Thoracic aorta (tissue), 2 donors: ENCODE measurements at regions not wholly inside any gene's neighbourhood (a gene's known extent, or its start where the extent isn't known, plus 50 kb on each side); places are given as distances from the start of the nearest gene placed in this dataset.
A peak's percentile ranks its signal among the peaks of the same experiment; 100 is the strongest.

Experiments used
- ATAC-seq: fragments of 150-250 bp; one replicate; pipeline ENCODE4 v1.8.0; 2017; ENCODE audit warnings: low read depth; ENCODE audit not compliant: insufficient number of reproducible peaks, low FRiP score
- DNase-seq: peaks from one replicate; pipeline ENCODE4 v3.0.0-alpha.2; 2020; ENCODE audit warnings: low spot score
- H3K27ac ChIP-seq, 2 donors: fragments of 200-600 bp; sonication (generic); 1 replicate in 1 of 2; 2 replicates in 1 of 2; pipeline ENCODE4 v1.5.1; 2016; ENCODE audit warnings: mild to moderate bottlenecking in 2 of 2, moderate library complexity in 2 of 2
- H3K27me3 ChIP-seq: fragments of 200-600 bp; sonication (generic); replicated peaks from 2 replicates; pipeline ENCODE4 v1.6.0; 2016; ENCODE audit warnings: mild to moderate bottlenecking; ENCODE audit not compliant: insufficient read depth
- H3K36me3 ChIP-seq: fragments of 200-600 bp; sonication (generic); one replicate; pipeline ENCODE4 v1.5.1; 2016
- H3K4me1 ChIP-seq, 2 donors: fragments of 200-600 bp; sonication (generic); 1 replicate in 1 of 2; 2 replicates in 1 of 2; pipeline versions ENCODE4 v1.5.1 to v1.6.0; 2016; ENCODE audit warnings: low read depth in 2 of 2, mild to moderate bottlenecking in 1 of 2; ENCODE audit not compliant: control insufficient read depth in 1 of 2
- H3K4me3 ChIP-seq: fragments of 200-600 bp; sonication (generic); 2 replicates; pipeline ENCODE4 v1.5.1; 2016; ENCODE audit warnings: mild to moderate bottlenecking
- H3K9me3 ChIP-seq: fragments of 200-600 bp; sonication (generic); 2 replicates; pipeline ENCODE4 v1.5.1; 2016
- CTCF ChIP-seq: fragments of 200-600 bp; sonication (generic); IDR thresholded peaks from one replicate; pipeline ENCODE4 v1.5.1; 2019; ENCODE audit warnings: antibody characterized with exemption

- DNase-seq (no peak), ATAC-seq (no peak)
- H3K4me3 ChIP-seq = peak overlapping the region; percentile 26
- no peak overlapping the region for H3K27ac ChIP-seq
- H3K36me3 ChIP-seq = no peaks in the 10 kb centered on the region
- H3K9me3 ChIP-seq = no peaks in the 10 kb centered on the region
- no peaks in the 10 kb centered on the region for H3K4me1 ChIP-seq
- no peaks in the 10 kb centered on the region for H3K27me3 ChIP-seq
- TF ChIP-seq CTCF = no peak
These were observed 1165.1 kb downstream of the ROBO2 start for GRCh38 chr3:78204977-78205376.

- Histone ChIP-seq H3K36me3 (no peaks in the 10 kb centered on the region), H3K27ac (no peak overlapping the region), H3K27me3 (no peaks in the 10 kb centered on the region), H3K4me3 (no peak overlapping the region), H3K9me3 (no peaks in the 10 kb centered on the region), H3K4me1 (no peaks in the 10 kb centered on the region)
- DNase-seq (no peak), ATAC-seq (no peak)
- no peak for TF ChIP-seq CTCF
These were observed 1181.4 kb downstream of the ROBO2 start for GRCh38 chr3:78221300-78221699.

GRCh38 chr3:78221796-78222195 lies 1181.9 kb downstream of the ROBO2 start:
- TF ChIP-seq CTCF = no peak
- Histone ChIP-seq H3K4me1 (no peaks in the 10 kb centered on the region), H3K27ac (no peak overlapping the region), H3K27me3 (no peaks in the 10 kb centered on the region), H3K9me3 (no peaks in the 10 kb centered on the region), H3K4me3 (no peak overlapping the region), H3K36me3 (no peaks in the 10 kb centered on the region)
- DNase-seq (no peak), ATAC-seq (no peak)

GRCh38 chr3:78235841-78236240 lies 1195.9 kb downstream of the ROBO2 start:
- no peaks in the 10 kb centered on the region for H3K9me3 ChIP-seq
- H3K36me3 ChIP-seq = no peaks in the 10 kb centered on the region
- no peak overlapping the region for H3K4me3 ChIP-seq
- no peaks in the 10 kb centered on the region for H3K27me3 ChIP-seq
- ATAC-seq (no peak), DNase-seq (no peak)
- TF ChIP-seq CTCF = no peak
- no peaks in the 10 kb centered on the region for H3K4me1 ChIP-seq
- H3K27ac ChIP-seq = no peak overlapping the region

- no peak for TF ChIP-seq CTCF
- Histone ChIP-seq H3K4me3 (no peak overlapping the region), H3K27me3 (no peaks in the 10 kb centered on the region), H3K36me3 (no peaks in the 10 kb centered on the region), H3K27ac (no peak overlapping the region), H3K9me3 (no peaks in the 10 kb centered on the region), H3K4me1 (no peaks in the 10 kb centered on the region)
- no peak for DNase-seq
- ATAC-seq = no peak
These were observed 1198.9 kb downstream of the ROBO2 start for GRCh38 chr3:78238811-78239210.
